GM19025 (cell line): ENCODE measurements at regions not wholly inside any gene's neighbourhood (a gene's known extent, or its start where the extent isn't known, plus 50 kb on each side); places are given as distances from the start of the nearest gene placed in this dataset.
"Not testable (repeated sequence)": the region's sequence is repeated elsewhere in the genome, so short reads cannot be mapped to it uniquely, and the experiment has no call there.

Experiments used
- ATAC-seq: cut with Tn5 transposase; IDR thresholded peaks from one replicate; pipeline ENCODE4 v1.9.1; 2021; ENCODE audit warnings: mild to moderate bottlenecking, low read depth, moderate library complexity; ENCODE audit not compliant: unreplicated experiment

- no peak for ATAC-seq
These were observed 634.2 kb downstream of the SLC16A7 start for GRCh38 chr12:60230056-60230455.

GRCh38 chr12:60231303-60231702 lies 635.5 kb downstream of the SLC16A7 start:
- ATAC-seq: no peak

GRCh38 chr12:60231976-60232907 lies 636.4 kb downstream of the SLC16A7 start:
- no peak for ATAC-seq

- ATAC-seq: not testable (repeated sequence)
These were observed 638.9 kb downstream of the SLC16A7 start for GRCh38 chr12:60234611-60235195.

- ATAC-seq: no peak
These were observed 639.4 kb downstream of the SLC16A7 start for GRCh38 chr12:60235261-60235660.

GRCh38 chr12:60236416-60236815 lies 640.6 kb downstream of the SLC16A7 start:
- not testable (repeated sequence) for ATAC-seq

- ATAC-seq: no peak
These were observed 645.1 kb downstream of the SLC16A7 start for GRCh38 chr12:60240891-60241290.

GRCh38 chr12:60251091-60251490 lies 655.3 kb downstream of the SLC16A7 start:
- ATAC-seq: no peak

GRCh38 chr12:60252359-60253096 lies 656.7 kb downstream of the SLC16A7 start:
- no peak for ATAC-seq

GRCh38 chr12:60255044-60255443 lies 659.2 kb downstream of the SLC16A7 start:
- ATAC-seq: no peak

GRCh38 chr12:60257063-60257462 lies 661.2 kb downstream of the SLC16A7 start:
- no peak for ATAC-seq

GRCh38 chr12:60259225-60259624 lies 663.4 kb downstream of the SLC16A7 start:
- no peak for ATAC-seq

- no peak for ATAC-seq
These were observed 666.5 kb downstream of the SLC16A7 start for GRCh38 chr12:60262378-60262777.

GRCh38 chr12:60263161-60263560 lies 667.3 kb downstream of the SLC16A7 start:
- no peak for ATAC-seq

- no peak for ATAC-seq
These were observed 668.1 kb downstream of the SLC16A7 start for GRCh38 chr12:60263836-60264493.

- no peak for ATAC-seq
These were observed 669.9 kb downstream of the SLC16A7 start for GRCh38 chr12:60265741-60266140.

GRCh38 chr12:60266381-60266852 lies 670.6 kb downstream of the SLC16A7 start:
- ATAC-seq: no peak

GRCh38 chr12:60269611-60270269 lies 673.9 kb downstream of the SLC16A7 start:
- no peak for ATAC-seq

- ATAC-seq: no peak
These were observed 676.0 kb downstream of the SLC16A7 start for GRCh38 chr12:60271816-60272215.

GRCh38 chr12:60278209-60278608 lies 682.4 kb downstream of the SLC16A7 start:
- ATAC-seq: no peak
